Upper lobe of right lung (tissue), 1 donor: ENCODE measurements at regions not wholly inside any gene's neighbourhood (a gene's known extent, or its start where the extent isn't known, plus 50 kb on each side); places are given as distances from the start of the nearest gene placed in this dataset.

Experiments used
- ATAC-seq: fragments of 200-7000 bp; cut with Tn5 transposase; one replicate; pipeline ENCODE4 v1.9.1; 2020; ENCODE audit warnings: mild to moderate bottlenecking, moderate library complexity
- DNase-seq: peaks from one replicate; pipeline ENCODE4 v3.0.0-alpha.2; 2020
- H3K27ac ChIP-seq: fragments of 200-600 bp; one replicate; pipeline ENCODE4 v1.8.0; 2022
- H3K27me3 ChIP-seq: fragments of 200-600 bp; one replicate; pipeline ENCODE4 v1.8.0; 2022; ENCODE audit warnings: mild to moderate bottlenecking
- H3K36me3 ChIP-seq: fragments of 200-600 bp; one replicate; pipeline ENCODE4 v1.8.0; 2022
- H3K4me1 ChIP-seq: fragments of 200-600 bp; one replicate; pipeline ENCODE4 v1.8.0; 2022
- H3K4me3 ChIP-seq: fragments of 200-600 bp; one replicate; pipeline ENCODE4 v1.8.0; 2022; ENCODE audit warnings: mild to moderate bottlenecking
- H3K9me3 ChIP-seq: fragments of 200-600 bp; one replicate; pipeline ENCODE4 v1.8.0; 2022
- intact Hi-C: fragments of 100-400 bp; cut with DNase I; formaldehyde crosslinking; loops from one replicate; pipeline ENCODE4 v1.11.0; 2022
- TF ChIP-seq, protein P1 (sequence below): fragments of 200-600 bp; IDR thresholded peaks from one replicate; pipeline ENCODE4 v1.8.0; 2022; ENCODE audit warnings: antibody characterized with exemption
- donor health status: DM: no; HTN: yes; CAD: no; lungs with severe emphysema.

DNA sequence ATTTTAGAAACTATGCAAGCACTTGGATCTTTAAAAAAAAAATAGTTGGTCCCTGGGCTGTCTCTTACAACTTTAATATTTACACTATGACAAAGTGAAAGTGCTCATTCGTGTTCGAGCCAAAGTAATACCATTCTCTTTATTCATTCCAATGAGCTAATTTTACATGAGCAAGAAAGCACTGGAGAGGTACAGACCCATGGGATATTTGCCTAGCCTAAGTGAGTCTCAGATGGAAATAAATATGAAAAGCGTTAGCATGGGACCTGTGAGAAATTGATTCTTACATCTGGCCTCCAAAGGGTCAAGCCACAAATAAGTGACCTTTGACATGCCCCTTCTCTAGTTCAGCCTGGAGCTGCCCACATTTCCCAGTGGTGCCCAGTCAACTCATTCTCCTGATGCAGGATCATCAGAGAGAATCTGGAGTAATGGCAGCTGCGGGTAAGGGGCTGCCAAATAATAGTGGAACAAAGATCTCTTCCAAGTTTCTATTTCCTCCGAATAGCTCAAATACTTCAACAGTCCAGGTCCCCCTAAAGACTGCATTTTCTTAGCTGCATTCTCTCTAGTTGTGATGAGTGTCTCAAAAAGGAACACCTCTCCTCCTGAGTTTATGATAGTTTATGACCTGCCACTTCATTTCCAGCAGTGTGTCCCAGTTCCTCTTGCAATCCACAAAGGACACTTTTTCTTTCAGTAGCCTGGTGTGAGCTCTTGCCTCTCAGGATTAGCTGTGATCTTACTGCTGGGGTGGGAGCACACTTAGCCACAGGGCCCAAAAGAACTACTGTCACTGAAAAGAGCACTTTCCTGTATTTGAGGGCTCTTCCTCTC lies 208.2 kb downstream of the DAD1 start:
- Histone ChIP-seq H3K4me1 (peaks cover 9% of the 10 kb centered on the region), H3K27me3 (no peaks in the 10 kb centered on the region), H3K4me3 (peak overlapping the region; percentile 9), H3K36me3 (no peaks in the 10 kb centered on the region), H3K9me3 (no peaks in the 10 kb centered on the region), H3K27ac (peak overlapping the region; percentile 38)
- TF ChIP-seq, protein P1, sequence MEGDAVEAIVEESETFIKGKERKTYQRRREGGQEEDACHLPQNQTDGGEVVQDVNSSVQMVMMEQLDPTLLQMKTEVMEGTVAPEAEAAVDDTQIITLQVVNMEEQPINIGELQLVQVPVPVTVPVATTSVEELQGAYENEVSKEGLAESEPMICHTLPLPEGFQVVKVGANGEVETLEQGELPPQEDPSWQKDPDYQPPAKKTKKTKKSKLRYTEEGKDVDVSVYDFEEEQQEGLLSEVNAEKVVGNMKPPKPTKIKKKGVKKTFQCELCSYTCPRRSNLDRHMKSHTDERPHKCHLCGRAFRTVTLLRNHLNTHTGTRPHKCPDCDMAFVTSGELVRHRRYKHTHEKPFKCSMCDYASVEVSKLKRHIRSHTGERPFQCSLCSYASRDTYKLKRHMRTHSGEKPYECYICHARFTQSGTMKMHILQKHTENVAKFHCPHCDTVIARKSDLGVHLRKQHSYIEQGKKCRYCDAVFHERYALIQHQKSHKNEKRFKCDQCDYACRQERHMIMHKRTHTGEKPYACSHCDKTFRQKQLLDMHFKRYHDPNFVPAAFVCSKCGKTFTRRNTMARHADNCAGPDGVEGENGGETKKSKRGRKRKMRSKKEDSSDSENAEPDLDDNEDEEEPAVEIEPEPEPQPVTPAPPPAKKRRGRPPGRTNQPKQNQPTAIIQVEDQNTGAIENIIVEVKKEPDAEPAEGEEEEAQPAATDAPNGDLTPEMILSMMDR, result no peak
- no peak for DNase-seq
- ATAC-seq, result peak; percentile 72
- intact Hi-C loops, result loop anchor here (10.0 kb wide), 1 partner anchor 174 kb away; no protein-coding TSS in a partner anchor

DNA sequence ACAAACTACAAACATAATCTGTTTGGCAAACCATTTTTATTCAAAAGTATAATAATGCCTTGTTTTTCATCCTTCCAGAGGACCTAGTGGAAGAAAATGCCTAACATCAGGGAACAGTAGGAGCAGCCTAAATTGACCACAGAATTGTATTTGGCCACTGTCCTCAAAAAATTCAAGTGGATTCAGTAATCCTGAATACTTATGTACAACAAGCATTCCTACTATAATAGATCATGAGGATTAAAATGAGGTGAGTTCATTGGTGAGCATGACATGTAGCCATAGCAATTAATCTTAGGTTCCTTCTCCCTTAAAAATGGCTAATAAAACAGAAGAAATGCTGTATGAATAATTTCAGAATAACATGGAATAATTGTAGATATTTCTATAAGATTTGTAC lies 209.3 kb downstream of the DAD1 start:
- Histone ChIP-seq H3K27me3 (no peaks in the 10 kb centered on the region), H3K4me1 (peaks cover 9% of the 10 kb centered on the region), H3K4me3 (no peak overlapping the region), H3K36me3 (no peaks in the 10 kb centered on the region), H3K9me3 (no peaks in the 10 kb centered on the region), H3K27ac (peak overlapping the region; percentile 38)
- TF ChIP-seq, protein P1, result no peak
- DNase-seq (no peak), ATAC-seq (peak; percentile 69)
- intact Hi-C loops, result loop anchor here (10.0 kb wide), 1 partner anchor 175 kb away; no protein-coding TSS in a partner anchor

DNA sequence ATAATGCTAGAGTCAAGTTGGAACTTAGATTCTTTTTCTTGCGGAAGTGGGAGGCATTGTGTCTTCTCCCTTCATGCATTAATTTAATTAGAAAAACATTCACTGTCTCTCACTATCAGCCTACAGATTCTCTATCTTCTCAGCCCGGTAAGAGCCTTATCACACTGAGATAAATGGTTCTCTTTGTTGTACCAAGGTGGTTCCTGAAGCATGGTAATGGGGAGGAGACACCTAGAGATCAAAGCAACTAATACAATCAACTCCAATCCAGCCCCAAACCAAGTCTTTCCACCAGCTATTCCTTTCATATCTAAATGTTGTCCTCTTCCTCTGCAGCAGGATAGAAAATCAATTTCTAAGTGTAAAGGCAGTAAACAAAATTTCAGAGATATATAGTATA lies 210.8 kb downstream of the DAD1 start:
- intact Hi-C loops, result no loop called here
- Histone ChIP-seq H3K27ac (no peak overlapping the region), H3K36me3 (no peaks in the 10 kb centered on the region), H3K27me3 (no peaks in the 10 kb centered on the region), H3K4me3 (no peak overlapping the region), H3K9me3 (no peaks in the 10 kb centered on the region), H3K4me1 (peaks cover 9% of the 10 kb centered on the region)
- DNase-seq, result no peak
- ATAC-seq, result no peak
- TF ChIP-seq, protein P1, result no peak

DNA sequence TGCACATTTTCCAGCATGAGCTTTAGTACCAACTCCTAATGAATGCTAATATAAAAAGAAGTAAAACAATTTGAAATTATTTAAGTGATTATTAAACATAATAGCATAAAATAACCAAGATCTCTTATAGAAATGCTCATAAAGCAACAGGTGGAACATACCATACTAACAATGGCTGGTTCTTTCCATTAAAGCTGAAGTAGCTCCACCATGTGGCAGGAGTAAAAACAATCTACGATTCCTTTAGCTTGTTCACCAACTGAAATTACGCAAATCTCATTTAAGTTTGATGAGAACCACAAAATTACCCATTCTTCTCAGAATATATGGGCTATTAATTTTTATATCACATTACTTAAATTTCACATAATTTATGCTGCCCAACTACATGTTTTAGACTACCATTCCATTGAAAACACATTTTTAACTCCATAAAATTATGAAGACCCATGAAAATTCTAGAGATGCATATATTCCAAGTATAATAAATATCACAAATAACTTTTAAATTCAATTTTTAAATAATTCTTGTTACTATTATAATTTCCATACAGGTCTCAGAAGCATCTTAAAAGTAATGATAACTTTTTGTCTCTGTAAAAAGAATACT lies 213.6 kb downstream of the DAD1 start:
- TF ChIP-seq, protein P1, result peak; percentile 60
- Histone ChIP-seq H3K4me1 (no peaks in the 10 kb centered on the region), H3K27ac (no peak overlapping the region), H3K27me3 (no peaks in the 10 kb centered on the region), H3K9me3 (no peaks in the 10 kb centered on the region), H3K4me3 (no peak overlapping the region), H3K36me3 (no peaks in the 10 kb centered on the region)
- DNase-seq (no peak), ATAC-seq (peak; percentile 79)
- intact Hi-C loops, result no loop called here

DNA sequence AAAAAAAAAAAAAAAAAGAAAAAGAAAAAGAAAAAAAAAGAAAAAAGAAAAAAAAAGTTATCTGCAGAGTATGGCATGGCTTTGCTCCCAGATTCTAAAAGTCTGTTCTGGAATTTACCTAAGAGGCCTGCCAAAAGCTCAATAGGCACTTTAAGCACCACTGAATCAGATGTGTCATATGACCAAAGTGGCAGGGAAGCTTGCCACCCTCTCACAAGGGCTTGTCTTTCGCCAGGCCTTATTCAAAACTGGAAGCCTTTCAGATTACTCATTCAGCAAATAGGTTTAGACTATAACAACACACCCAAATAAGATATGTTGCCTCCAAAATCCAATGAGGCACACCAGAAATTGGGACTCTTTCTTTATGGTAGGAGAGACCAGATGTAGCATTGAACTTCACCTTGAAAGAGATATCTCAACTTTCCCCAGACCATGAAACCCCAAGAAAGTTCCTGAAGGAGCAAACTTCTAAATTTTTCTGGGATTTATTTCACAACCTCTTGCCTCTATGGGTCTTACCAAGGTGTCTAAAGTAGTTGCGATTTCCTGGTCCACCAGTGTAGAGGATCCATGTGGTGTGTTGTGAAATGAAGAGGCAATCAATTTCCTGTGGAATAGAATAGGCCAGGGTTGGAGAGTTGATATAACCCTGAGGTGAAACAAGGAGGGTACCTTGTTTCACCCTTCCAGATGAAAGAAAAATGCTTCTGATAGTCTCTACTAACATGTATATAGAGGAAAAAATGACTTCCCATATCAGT lies 218.8 kb downstream of the DAD1 start:
- peak; percentile 88 for ATAC-seq
- intact Hi-C loops, result no loop called here
- H3K27ac ChIP-seq, result peak overlapping the region; percentile 73

More for the DNA sequence above, 218.8 kb downstream of the DAD1 start:
- no peaks in the 10 kb centered on the region for H3K9me3 ChIP-seq
- TF ChIP-seq, protein P1, result no peak
- no peaks in the 10 kb centered on the region for H3K36me3 ChIP-seq
- no peak overlapping the region for H3K4me3 ChIP-seq
- no peaks in the 10 kb centered on the region for H3K4me1 ChIP-seq
- no peaks in the 10 kb centered on the region for H3K27me3 ChIP-seq
- DNase-seq, result peak; percentile 69
